ENCODE measurements at regions not wholly inside any gene's neighbourhood (a gene's known extent, or its start where the extent isn't known, plus 50 kb on each side); places are given as distances from the start of the nearest gene placed in this dataset.

DNA sequence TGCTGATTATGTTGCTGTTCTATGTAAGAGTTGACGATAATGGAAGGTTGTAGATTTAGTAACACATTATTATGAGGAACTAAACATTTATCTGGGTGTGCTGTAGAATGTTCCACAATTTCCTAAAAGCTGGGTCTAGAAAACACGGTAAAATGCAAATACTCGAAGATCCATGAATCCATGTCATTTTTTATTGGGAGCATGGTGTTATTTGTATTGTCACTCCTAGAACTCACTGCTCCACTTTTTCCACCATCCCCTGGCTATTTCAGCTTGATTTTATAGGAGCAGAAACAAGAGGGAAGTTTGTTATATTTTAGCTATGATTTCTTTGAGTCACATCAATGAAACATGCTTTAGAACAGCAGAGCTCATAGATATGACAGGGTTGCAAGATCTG lies 155.0 kb upstream of the ANK2 start:
- no CpG with 5 or more reads among the region's 3 CpGs for WGBS (ENCODE audit: extremely low coverage, insufficient coverage, insufficient read length)
- Histone ChIP-seq H4K12ac (ENCODE audit: low read depth, low read length) (no peak overlapping the region), H3K4me1 (ENCODE audit: control insufficient read depth in 1 of 2, insufficient read depth in 2 of 2, low read length in 2 of 2) (peaks cover 3 to 7% of the 10 kb centered on the region in 2 experiments), H3K79me1 (ENCODE audit: low read length) (no peaks in the 10 kb centered on the region), H3K9me3 (ENCODE audit: insufficient read depth, low read depth, low read length) (no peaks in the 10 kb centered on the region), H3K9ac (ENCODE audit: low read length) (no peak overlapping the region), H3K4ac (ENCODE audit: low read depth, low read length) (no peak overlapping the region), H3K4me3 (ENCODE audit: low read depth, low read length) (no peak overlapping the region), H4K8ac (ENCODE audit: low read depth, low read length) (no peak overlapping the region), H2BK12ac (ENCODE audit: low read length) (no peak overlapping the region), H3K79me2 (ENCODE audit: control insufficient read depth, insufficient read depth, low read length, poor library complexity) (no peaks in the 10 kb centered on the region), H3K27ac (ENCODE audit: low read depth, low read length) (no peak overlapping the region), H3K36me3 (ENCODE audit: control insufficient read depth in 1 of 2, insufficient read depth in 2 of 2, low read length in 2 of 2) (no peaks in the 10 kb centered on the region), H4K91ac (ENCODE audit: low read depth, low read length) (no peak overlapping the region), H3K4me2 (ENCODE audit: low read length) (no peak overlapping the region), H3K14ac (ENCODE audit: low read length) (no peak overlapping the region), H2AK5ac (ENCODE audit: low read length) (no peak overlapping the region), H2AFZ (ENCODE audit: insufficient read depth, low read length, poor library complexity) (no peak overlapping the region), H2BK5ac (ENCODE audit: low read depth, low read length, poor library complexity) (no peak overlapping the region), H3K27me3 (ENCODE audit: insufficient read depth, low read length) (no peaks in the 10 kb centered on the region), H3K23ac (ENCODE audit: low read length) (no peak overlapping the region), H3K18ac (ENCODE audit: low read length) (no peak overlapping the region), H2BK120ac (ENCODE audit: insufficient read depth, low read length, poor library complexity) (no peak overlapping the region)
- DNase-seq: no peak

DNA sequence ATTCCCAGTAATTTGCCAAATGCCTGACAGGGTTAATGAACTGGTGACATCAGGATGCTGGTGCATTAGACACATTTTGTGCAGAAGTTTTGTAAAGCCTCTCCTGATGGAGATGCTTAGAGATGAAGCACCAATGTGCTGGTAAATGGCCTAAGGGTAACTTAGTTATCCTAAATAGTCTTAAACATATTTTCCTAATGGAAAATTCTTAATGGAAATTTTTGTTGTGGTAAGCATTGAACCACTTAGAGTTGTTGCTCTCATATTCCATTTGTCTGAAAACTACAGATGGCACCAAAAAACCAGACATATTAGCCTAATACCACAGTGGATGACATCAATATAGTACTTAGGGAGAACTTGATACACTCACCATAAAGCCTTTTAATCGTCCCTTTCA lies 154.5 kb upstream of the ANK2 start:
- no peak overlapping the region for H2BK120ac ChIP-seq (ENCODE audit: insufficient read depth, low read length, poor library complexity)
- no peak overlapping the region for H3K4me2 ChIP-seq (ENCODE audit: low read length)
- no peak overlapping the region for H2AFZ ChIP-seq (ENCODE audit: insufficient read depth, low read length, poor library complexity)
- no peak for DNase-seq
- no peak overlapping the region for H4K12ac ChIP-seq (ENCODE audit: low read depth, low read length)
- H2BK12ac ChIP-seq (ENCODE audit: low read length): no peak overlapping the region
- H3K4me1 ChIP-seq (ENCODE audit: control insufficient read depth in 1 of 2, insufficient read depth in 2 of 2, low read length in 2 of 2): peaks cover 3 to 7% of the 10 kb centered on the region in 2 experiments
- H3K36me3 ChIP-seq (ENCODE audit: control insufficient read depth in 1 of 2, insufficient read depth in 2 of 2, low read length in 2 of 2): no peaks in the 10 kb centered on the region
- no peak overlapping the region for H3K14ac ChIP-seq (ENCODE audit: low read length)
- no peaks in the 10 kb centered on the region for H3K79me2 ChIP-seq (ENCODE audit: control insufficient read depth, insufficient read depth, low read length, poor library complexity)
- no CpG with 5 or more reads among the region's 1 CpG for WGBS (ENCODE audit: extremely low coverage, insufficient coverage, insufficient read length)
- no peaks in the 10 kb centered on the region for H3K27me3 ChIP-seq (ENCODE audit: insufficient read depth, low read length)
- no peak overlapping the region for H3K27ac ChIP-seq (ENCODE audit: low read depth, low read length)
- H3K23ac ChIP-seq (ENCODE audit: low read length): no peak overlapping the region
- no peak overlapping the region for H3K9ac ChIP-seq (ENCODE audit: low read length)
- H2BK5ac ChIP-seq (ENCODE audit: low read depth, low read length, poor library complexity): no peak overlapping the region
- no peak overlapping the region for H3K4ac ChIP-seq (ENCODE audit: low read depth, low read length)
- H4K8ac ChIP-seq (ENCODE audit: low read depth, low read length): no peak overlapping the region
- H3K79me1 ChIP-seq (ENCODE audit: low read length): no peaks in the 10 kb centered on the region
- H3K18ac ChIP-seq (ENCODE audit: low read length): no peak overlapping the region
- no peak overlapping the region for H2AK5ac ChIP-seq (ENCODE audit: low read length)
- no peak overlapping the region for H3K4me3 ChIP-seq (ENCODE audit: low read depth, low read length)
- H4K91ac ChIP-seq (ENCODE audit: low read depth, low read length): no peak overlapping the region
- no peaks in the 10 kb centered on the region for H3K9me3 ChIP-seq (ENCODE audit: insufficient read depth, low read depth, low read length)

DNA sequence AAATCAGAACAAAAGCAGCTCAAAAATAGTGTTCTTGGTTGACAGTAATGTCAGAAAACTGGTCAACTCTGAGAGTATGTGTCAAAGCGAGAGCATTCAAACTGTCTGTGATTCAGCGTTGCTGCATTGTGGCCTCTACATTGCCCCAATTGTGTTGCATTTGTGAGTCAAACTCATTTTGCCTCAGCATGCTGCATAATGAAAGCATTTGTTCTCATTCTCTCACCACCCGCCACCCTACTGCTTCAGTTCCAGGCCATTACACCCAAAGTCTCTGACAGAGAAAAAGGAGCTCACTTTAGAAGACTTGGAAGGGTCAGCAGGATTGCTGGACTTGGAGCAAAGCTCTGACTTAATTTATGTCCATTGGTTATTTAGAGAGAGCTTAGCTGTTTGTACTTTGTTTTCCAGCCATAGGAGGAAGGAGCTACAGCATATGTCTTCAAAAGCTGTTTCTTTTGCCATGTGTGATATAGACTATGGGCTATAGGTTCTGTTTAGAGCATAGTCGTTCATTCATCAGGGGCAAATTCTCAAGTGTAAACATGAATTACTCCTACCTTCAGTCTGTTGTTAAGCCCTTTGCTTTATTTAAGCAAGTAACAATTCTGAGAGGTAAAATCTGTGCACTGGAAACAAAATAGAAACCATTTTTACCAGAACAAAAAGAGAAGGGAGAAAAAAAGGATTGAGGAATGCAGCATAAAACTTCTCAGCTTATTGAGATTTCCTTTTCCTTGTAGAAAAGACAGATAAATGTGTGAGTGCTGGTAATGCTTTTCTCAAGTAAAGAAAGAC lies 153.4 kb upstream of the ANK2 start:
- DNase-seq: no peak
- no peak overlapping the region for H4K8ac ChIP-seq (ENCODE audit: low read depth, low read length)
- WGBS (ENCODE audit: extremely low coverage, insufficient coverage, insufficient read length): no CpG with 5 or more reads among the region's 4 CpGs
- H3K27me3 ChIP-seq (ENCODE audit: insufficient read depth, low read length): no peaks in the 10 kb centered on the region
- no peak overlapping the region for H3K4ac ChIP-seq (ENCODE audit: low read depth, low read length)
- H3K9ac ChIP-seq (ENCODE audit: low read length): no peak overlapping the region
- H3K36me3 ChIP-seq (ENCODE audit: control insufficient read depth in 1 of 2, insufficient read depth in 2 of 2, low read length in 2 of 2): no peaks in the 10 kb centered on the region
- no peaks in the 10 kb centered on the region for H3K79me2 ChIP-seq (ENCODE audit: control insufficient read depth, insufficient read depth, low read length, poor library complexity)
- no peaks in the 10 kb centered on the region for H3K9me3 ChIP-seq (ENCODE audit: insufficient read depth, low read depth, low read length)
- no peak overlapping the region for H3K14ac ChIP-seq (ENCODE audit: low read length)
- peak overlapping the region; percentile 35 for H2AFZ ChIP-seq (ENCODE audit: insufficient read depth, low read length, poor library complexity)
- H4K91ac ChIP-seq (ENCODE audit: low read depth, low read length): no peak overlapping the region
- no peak overlapping the region for H3K4me3 ChIP-seq (ENCODE audit: low read depth, low read length)
- peaks cover 3 to 7% of the 10 kb centered on the region in 2 experiments for H3K4me1 ChIP-seq (ENCODE audit: control insufficient read depth in 1 of 2, insufficient read depth in 2 of 2, low read length in 2 of 2)
- no peak overlapping the region for H3K23ac ChIP-seq (ENCODE audit: low read length)
- H4K12ac ChIP-seq (ENCODE audit: low read depth, low read length): no peak overlapping the region
- H3K18ac ChIP-seq (ENCODE audit: low read length): no peak overlapping the region
- H2AK5ac ChIP-seq (ENCODE audit: low read length): no peak overlapping the region
- no peak overlapping the region for H2BK120ac ChIP-seq (ENCODE audit: insufficient read depth, low read length, poor library complexity)
- no peak overlapping the region for H2BK12ac ChIP-seq (ENCODE audit: low read length)
- no peak overlapping the region for H2BK5ac ChIP-seq (ENCODE audit: low read depth, low read length, poor library complexity)
- no peak overlapping the region for H3K27ac ChIP-seq (ENCODE audit: low read depth, low read length)
- H3K79me1 ChIP-seq (ENCODE audit: low read length): no peaks in the 10 kb centered on the region
- no peak overlapping the region for H3K4me2 ChIP-seq (ENCODE audit: low read length)

DNA sequence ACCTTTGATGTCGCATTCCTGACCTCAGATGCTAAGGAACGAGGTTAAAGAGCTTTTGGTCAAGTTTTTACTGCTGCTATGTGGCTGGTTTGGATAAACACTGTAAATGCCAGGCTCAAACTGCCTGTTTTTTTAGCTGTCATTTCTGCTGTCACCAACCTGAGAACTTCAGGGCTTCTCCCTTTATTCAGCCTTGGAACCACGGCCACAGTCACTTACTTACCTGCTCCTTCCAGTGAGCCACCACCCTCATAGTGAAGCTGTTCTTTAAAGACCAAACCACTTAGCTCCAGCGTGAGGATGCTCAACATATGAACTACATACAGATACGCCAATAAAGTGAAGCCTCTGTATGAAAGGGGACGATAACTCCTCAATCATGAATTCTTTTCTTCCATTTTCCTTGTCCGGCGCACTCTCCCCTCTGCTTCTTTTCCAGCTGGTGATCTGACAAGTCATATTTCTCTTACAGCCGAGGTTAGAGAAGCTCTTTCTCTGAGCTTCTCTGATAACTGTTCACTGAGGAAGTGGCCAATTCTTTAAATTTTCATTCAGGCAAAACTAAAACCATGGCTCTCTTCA lies 152.8 kb upstream of the ANK2 start:
- H3K23ac ChIP-seq (ENCODE audit: low read length): no peak overlapping the region
- H3K14ac ChIP-seq (ENCODE audit: low read length): no peak overlapping the region
- no peaks in the 10 kb centered on the region for H3K9me3 ChIP-seq (ENCODE audit: insufficient read depth, low read depth, low read length)
- no peak overlapping the region for H3K9ac ChIP-seq (ENCODE audit: low read length)
- no peak overlapping the region for H2BK12ac ChIP-seq (ENCODE audit: low read length)
- no peaks in the 10 kb centered on the region for H3K79me1 ChIP-seq (ENCODE audit: low read length)
- no peaks in the 10 kb centered on the region for H3K36me3 ChIP-seq (ENCODE audit: control insufficient read depth in 1 of 2, insufficient read depth in 2 of 2, low read length in 2 of 2)
- H3K4me2 ChIP-seq (ENCODE audit: low read length): no peak overlapping the region
- H3K79me2 ChIP-seq (ENCODE audit: control insufficient read depth, insufficient read depth, low read length, poor library complexity): no peaks in the 10 kb centered on the region
- H3K27ac ChIP-seq (ENCODE audit: low read depth, low read length): no peak overlapping the region
- H2BK5ac ChIP-seq (ENCODE audit: low read depth, low read length, poor library complexity): no peak overlapping the region
- H2AFZ ChIP-seq (ENCODE audit: insufficient read depth, low read length, poor library complexity): no peak overlapping the region
- H4K12ac ChIP-seq (ENCODE audit: low read depth, low read length): no peak overlapping the region
- no peak overlapping the region for H3K4me3 ChIP-seq (ENCODE audit: low read depth, low read length)
- H2AK5ac ChIP-seq (ENCODE audit: low read length): no peak overlapping the region
- DNase-seq: no peak
- no peaks in the 10 kb centered on the region for H3K27me3 ChIP-seq (ENCODE audit: insufficient read depth, low read length)
- H3K4ac ChIP-seq (ENCODE audit: low read depth, low read length): no peak overlapping the region
- H3K4me1 ChIP-seq (ENCODE audit: control insufficient read depth in 1 of 2, insufficient read depth in 2 of 2, low read length in 2 of 2): peaks cover 3 to 7% of the 10 kb centered on the region in 2 experiments
- WGBS (ENCODE audit: extremely low coverage, insufficient coverage, insufficient read length): no CpG with 5 or more reads among the region's 9 CpGs
- H4K91ac ChIP-seq (ENCODE audit: low read depth, low read length): no peak overlapping the region
- no peak overlapping the region for H3K18ac ChIP-seq (ENCODE audit: low read length)
- no peak overlapping the region for H2BK120ac ChIP-seq (ENCODE audit: insufficient read depth, low read length, poor library complexity)
- H4K8ac ChIP-seq (ENCODE audit: low read depth, low read length): no peak overlapping the region

All from trophoblast cell (in vitro differentiated cells and primary cell).